A549 (cell line): ENCODE measurements at regions not wholly inside any gene's neighbourhood (a gene's known extent, or its start where the extent isn't known, plus 50 kb on each side); places are given as distances from the start of the nearest gene placed in this dataset.

Experiments
- ATAC-seq, 2 experiments: fragments of 200-7000 bp in 1 of 2; fragments of >200 bp in 1 of 2; cut with Nextera tagmentation in 1 of 2; cut with Tn5 transposase in 1 of 2; 3 replicates each; pipeline versions ENCODE4 v1.8.0 to v1.9.1; 2018 to 2020; ENCODE audit warnings: mild to moderate bottlenecking in 1 of 2, moderate library complexity in 1 of 2
- CTCF ChIA-PET: fragments of 300-600 bp; sonication (Branson Sonifier 250); formaldehyde crosslinking; extraction: SDS; loops from one replicate; lab custom pipeline; 2021; ENCODE audit warnings: antibody characterized with exemption, inconsistent platforms; lab: Yijun Ruan, JAX
- POLR2A ChIA-PET: fragments of 350-600 bp; formaldehyde crosslinking; extraction: SDS; loops from one replicate; lab custom pipeline; 2021; ENCODE audit warnings: antibody characterized with exemption, inconsistent platforms; lab: Yijun Ruan, JAX
- DNase-seq, 2 experiments: peaks; one replicate each; pipeline versions ENCODE4 v3.0.0 to v3.0.0-alpha.2; 2011 to 2016; ENCODE audit warnings: low read depth in 1 of 2, low spot score in 1 of 2
- FAIRE-seq: peaks from 2 replicates; lab custom pipeline; 2011; peaks lifted over from hg19 to GRCh38; lab: Jason Lieb, UNC
- H3K27ac ChIP-seq, 2 experiments: fragments of >200 bp; sonication (Bioruptor Twin); formaldehyde crosslinking; 3 replicates each; pipeline ENCODE4 v1.5.1; 2016 to 2017
- H3K4me1 ChIP-seq: fragments of >200 bp; sonication (Bioruptor Twin); formaldehyde crosslinking; 3 replicates; pipeline ENCODE4 v1.6.1; 2016
- H3K4me2 ChIP-seq: fragments of >200 bp; sonication (Bioruptor Twin); formaldehyde crosslinking; 3 replicates; pipeline ENCODE4 v1.6.1; 2016
- H3K4me3 ChIP-seq: fragments of >200 bp; sonication (Bioruptor Twin); formaldehyde crosslinking; 3 replicates; pipeline ENCODE4 v1.5.1; 2016
- H3K9me3 ChIP-seq: fragments of >200 bp; sonication (Bioruptor Twin); formaldehyde crosslinking; 3 replicates; pipeline ENCODE4 v1.6.1; 2016
- BHLHE40 ChIP-seq: IDR thresholded peaks from 2 replicates; pipeline ENCODE4 v1.6.1; 2012; ENCODE audit warnings: low read depth, low read length, inconsistent platforms
- CBX2 ChIP-seq: fragments of 200-600 bp; sonication (generic); IDR thresholded peaks from 2 replicates; pipeline ENCODE4 v1.6.1; 2016; ENCODE audit warnings: low read depth, mild to moderate bottlenecking, borderline replicate concordance
- CBX8 ChIP-seq: fragments of 200-600 bp; sonication (generic); IDR thresholded peaks from 2 replicates; pipeline ENCODE4 v1.6.1; 2016
- CHD4 ChIP-seq: fragments of 200-600 bp; sonication (generic); IDR thresholded peaks from 2 replicates; pipeline ENCODE4 v1.6.1; 2016; ENCODE audit warnings: antibody characterized with exemption, mild to moderate bottlenecking, borderline replicate concordance
- EHF ChIP-seq: fragments of 250-450 bp; sonication (Bioruptor Pico); IDR thresholded peaks from 2 replicates; pipeline ENCODE4 v1.5.0; 2020; ENCODE audit warnings: mild to moderate bottlenecking
- EP300 ChIP-seq, 2 experiments: fragments of >200 bp; sonication (Bioruptor Twin); formaldehyde crosslinking; IDR thresholded peaks; 2 replicates in 1 of 2; 3 replicates in 1 of 2; pipeline ENCODE4 v1.6.1; 2016 to 2017
- ESRRA ChIP-seq: fragments of 150-350 bp; IDR thresholded peaks from 2 replicates; pipeline ENCODE4 v1.6.1; 2014; ENCODE audit warnings: mild to moderate bottlenecking, low read length, borderline replicate concordance
- GATA3 ChIP-seq: IDR thresholded peaks from 2 replicates; pipeline ENCODE4 v1.6.1; 2012; ENCODE audit warnings: borderline replicate concordance
- HOXA7 ChIP-seq: fragments of 250-450 bp; sonication (Bioruptor Pico); IDR thresholded peaks from 2 replicates; pipeline ENCODE4 v1.5.0; 2020; ENCODE audit warnings: mild to moderate bottlenecking, moderate library complexity
- HOXB13 ChIP-seq: fragments of 250-450 bp; sonication (Bioruptor Pico); IDR thresholded peaks from 2 replicates; pipeline ENCODE4 v1.5.0; 2020; ENCODE audit warnings: low read depth, mild to moderate bottlenecking, moderate library complexity
- HOXB5 ChIP-seq: fragments of 250-450 bp; sonication (Bioruptor Pico); IDR thresholded peaks from 2 replicates; pipeline ENCODE4 v1.5.0; 2020; ENCODE audit warnings: mild to moderate bottlenecking, moderate library complexity
- NFE2L2 ChIP-seq: fragments of 150-350 bp; conservative IDR thresholded peaks from 2 replicates; pipeline ENCODE4 v1.6.1; 2014; ENCODE audit warnings: low read length
- NPAS2 ChIP-seq: fragments of 250-450 bp; sonication (Bioruptor Pico); IDR thresholded peaks from 2 replicates; pipeline ENCODE4 v1.8.0; 2022; ENCODE audit warnings: mild to moderate bottlenecking, moderate library complexity, borderline replicate concordance
- PHF8 ChIP-seq: fragments of 200-600 bp; sonication (generic); IDR thresholded peaks from 2 replicates; pipeline ENCODE4 v1.6.1; 2016; ENCODE audit warnings: low read depth, mild to moderate bottlenecking, antibody characterized with exemption, moderate library complexity, borderline replicate concordance
- POLR2A ChIP-seq: IDR thresholded peaks from 2 replicates; pipeline ENCODE4 v1.6.1; 2012; ENCODE audit warnings: mild to moderate bottlenecking, low read length
- RCOR1 ChIP-seq: fragments of 150-350 bp; IDR thresholded peaks from 2 replicates; pipeline ENCODE4 v1.6.1; 2014; ENCODE audit warnings: antibody characterized with exemption, low read length, low read depth
- WGBS: methylation state at CpG from one replicate; pipeline ENCODE4 v1.1.6; 2017; ENCODE audit errors: missing lambda C conversion rate; 5-methylcytosine and 5-hydroxymethylcytosine counted together
- TF ChIP-seq, protein P1 (sequence below): fragments of 200-600 bp; sonication (generic); IDR thresholded peaks from 2 replicates; pipeline ENCODE4 v1.6.1; 2016; ENCODE audit warnings: antibody characterized with exemption, mild to moderate bottlenecking, moderate library complexity
- TF ChIP-seq, protein P2 (sequence below): IDR thresholded peaks from 2 replicates; pipeline ENCODE4 v1.6.1; 2012
- TF ChIP-seq, protein P3 (sequence below): IDR thresholded peaks from 2 replicates; pipeline ENCODE4 v1.6.1; 2012
- TF ChIP-seq, protein P4 (sequence below): fragments of >200 bp; sonication (Bioruptor Twin); formaldehyde crosslinking; IDR thresholded peaks from 3 replicates; pipeline ENCODE4 v1.5.1; 2016

DNA sequence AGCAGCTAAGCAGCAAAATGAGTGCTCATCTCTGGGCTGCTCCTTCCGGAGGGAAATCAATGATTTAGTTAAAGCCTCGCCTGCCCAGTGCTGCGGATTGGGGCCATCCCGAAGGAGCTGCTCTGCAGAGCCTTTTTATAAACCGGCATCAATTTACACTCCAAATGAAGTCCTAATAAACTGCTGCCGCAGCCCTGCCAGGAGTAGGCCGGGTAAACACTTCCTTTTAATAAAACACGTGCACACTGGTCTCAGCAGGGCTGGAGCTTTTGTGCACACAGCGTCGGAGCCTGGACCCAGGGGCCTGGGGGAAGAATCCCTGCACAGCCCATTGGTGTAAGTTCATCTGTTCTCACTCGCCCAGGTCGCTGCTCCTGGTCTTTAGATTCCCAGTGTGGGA, 79.6 kb upstream of the HS3ST2 start (continued):
- TF ChIP-seq ESRRA (no peak), EHF (CRISPR knock-in tag) (no peak), CBX2 (no peak)
- TF ChIP-seq, protein P1, sequence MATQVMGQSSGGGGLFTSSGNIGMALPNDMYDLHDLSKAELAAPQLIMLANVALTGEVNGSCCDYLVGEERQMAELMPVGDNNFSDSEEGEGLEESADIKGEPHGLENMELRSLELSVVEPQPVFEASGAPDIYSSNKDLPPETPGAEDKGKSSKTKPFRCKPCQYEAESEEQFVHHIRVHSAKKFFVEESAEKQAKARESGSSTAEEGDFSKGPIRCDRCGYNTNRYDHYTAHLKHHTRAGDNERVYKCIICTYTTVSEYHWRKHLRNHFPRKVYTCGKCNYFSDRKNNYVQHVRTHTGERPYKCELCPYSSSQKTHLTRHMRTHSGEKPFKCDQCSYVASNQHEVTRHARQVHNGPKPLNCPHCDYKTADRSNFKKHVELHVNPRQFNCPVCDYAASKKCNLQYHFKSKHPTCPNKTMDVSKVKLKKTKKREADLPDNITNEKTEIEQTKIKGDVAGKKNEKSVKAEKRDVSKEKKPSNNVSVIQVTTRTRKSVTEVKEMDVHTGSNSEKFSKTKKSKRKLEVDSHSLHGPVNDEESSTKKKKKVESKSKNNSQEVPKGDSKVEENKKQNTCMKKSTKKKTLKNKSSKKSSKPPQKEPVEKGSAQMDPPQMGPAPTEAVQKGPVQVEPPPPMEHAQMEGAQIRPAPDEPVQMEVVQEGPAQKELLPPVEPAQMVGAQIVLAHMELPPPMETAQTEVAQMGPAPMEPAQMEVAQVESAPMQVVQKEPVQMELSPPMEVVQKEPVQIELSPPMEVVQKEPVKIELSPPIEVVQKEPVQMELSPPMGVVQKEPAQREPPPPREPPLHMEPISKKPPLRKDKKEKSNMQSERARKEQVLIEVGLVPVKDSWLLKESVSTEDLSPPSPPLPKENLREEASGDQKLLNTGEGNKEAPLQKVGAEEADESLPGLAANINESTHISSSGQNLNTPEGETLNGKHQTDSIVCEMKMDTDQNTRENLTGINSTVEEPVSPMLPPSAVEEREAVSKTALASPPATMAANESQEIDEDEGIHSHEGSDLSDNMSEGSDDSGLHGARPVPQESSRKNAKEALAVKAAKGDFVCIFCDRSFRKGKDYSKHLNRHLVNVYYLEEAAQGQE = no peak
- TF ChIP-seq, protein P2, sequence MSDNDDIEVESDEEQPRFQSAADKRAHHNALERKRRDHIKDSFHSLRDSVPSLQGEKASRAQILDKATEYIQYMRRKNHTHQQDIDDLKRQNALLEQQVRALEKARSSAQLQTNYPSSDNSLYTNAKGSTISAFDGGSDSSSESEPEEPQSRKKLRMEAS = no peak

DNA sequence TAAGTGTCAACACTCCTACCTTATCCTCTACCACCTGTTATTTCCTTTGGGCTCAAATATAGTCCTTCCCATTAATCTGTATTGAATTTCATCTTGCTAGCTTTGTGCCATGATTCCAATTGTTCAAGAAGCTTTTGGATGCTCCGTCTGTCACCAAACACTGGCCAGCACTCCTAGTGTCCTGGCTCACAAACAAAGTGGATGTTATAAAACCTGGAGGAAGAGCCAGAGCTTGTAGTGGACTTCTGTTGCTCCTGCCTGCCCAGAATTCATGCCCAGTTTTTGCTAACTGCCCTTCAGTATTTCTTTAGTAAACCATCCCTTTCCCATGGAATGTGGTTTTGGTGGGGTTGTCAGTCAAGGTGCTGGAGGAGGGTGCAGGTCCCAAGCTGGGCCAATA, 77.2 kb upstream of the HS3ST2 start:
- Histone ChIP-seq H3K27ac (no peak overlapping the region), H3K4me1 (no peaks in the 10 kb centered on the region), H3K4me3 (no peak overlapping the region), H3K4me2 (no peak overlapping the region), H3K9me3 (0 out of 3 replicates have a peak, but pooled peaks cover 2% of the 10 kb centered on the region)
- ChIA-PET POLR2A (no interaction called here), CTCF (interaction anchor here (0.9 kb wide), 1 partner anchor 162 kb away, joined by 3 read pairs; no protein-coding TSS in a partner anchor)
- ATAC-seq (no peak), DNase-seq (no peak), FAIRE-seq (no peak)
- TF ChIP-seq NFE2L2 (no peak), BHLHE40 (no peak), POLR2A (no peak), NPAS2 (CRISPR knock-in tag) (no peak), EP300 (IDR thresholded peaks at IDR 0.05) (no peak), PHF8 (no peak), RCOR1 (no peak), HOXB5 (CRISPR knock-in tag) (no peak)
- TF ChIP-seq, protein P3, sequence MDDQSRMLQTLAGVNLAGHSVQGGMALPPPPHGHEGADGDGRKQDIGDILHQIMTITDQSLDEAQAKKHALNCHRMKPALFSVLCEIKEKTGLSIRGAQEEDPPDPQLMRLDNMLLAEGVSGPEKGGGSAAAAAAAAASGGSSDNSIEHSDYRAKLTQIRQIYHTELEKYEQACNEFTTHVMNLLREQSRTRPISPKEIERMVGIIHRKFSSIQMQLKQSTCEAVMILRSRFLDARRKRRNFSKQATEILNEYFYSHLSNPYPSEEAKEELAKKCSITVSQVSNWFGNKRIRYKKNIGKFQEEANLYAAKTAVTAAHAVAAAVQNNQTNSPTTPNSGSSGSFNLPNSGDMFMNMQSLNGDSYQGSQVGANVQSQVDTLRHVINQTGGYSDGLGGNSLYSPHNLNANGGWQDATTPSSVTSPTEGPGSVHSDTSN = no peak
- TF ChIP-seq, protein P2 = no peak
- WGBS = 8% methylated on average over 1 of the region's 1 CpG

DNA sequence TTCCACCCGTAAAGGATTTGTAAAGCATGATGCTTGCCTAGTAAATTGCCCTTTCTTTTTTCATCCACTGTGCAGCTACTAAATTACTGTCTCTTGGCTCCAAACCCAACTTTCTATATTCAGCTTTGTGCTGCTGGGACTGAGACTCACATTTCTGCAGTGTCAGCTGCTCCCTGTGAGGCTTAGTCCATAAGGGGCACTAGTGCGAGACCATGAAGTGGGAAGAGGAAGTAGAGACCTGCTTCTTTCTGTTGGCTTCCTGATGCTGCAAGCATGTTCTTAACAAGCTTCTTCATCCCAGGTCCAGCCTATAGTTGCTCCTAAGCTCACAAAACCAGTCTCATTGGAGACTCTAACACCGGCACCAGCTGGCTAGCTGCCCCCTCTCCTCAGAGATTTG, 74.9 kb upstream of the HS3ST2 start:
- DNase-seq (no peak), ATAC-seq (no peak), FAIRE-seq (no peak)
- no peak for TF ChIP-seq GATA3
- TF ChIP-seq HOXB13 = no peak
- TF ChIP-seq CHD4 = no peak
- no peak for TF ChIP-seq CBX8
- TF ChIP-seq HOXA7 (CRISPR knock-in tag) = no peak
- TF ChIP-seq, protein P4, sequence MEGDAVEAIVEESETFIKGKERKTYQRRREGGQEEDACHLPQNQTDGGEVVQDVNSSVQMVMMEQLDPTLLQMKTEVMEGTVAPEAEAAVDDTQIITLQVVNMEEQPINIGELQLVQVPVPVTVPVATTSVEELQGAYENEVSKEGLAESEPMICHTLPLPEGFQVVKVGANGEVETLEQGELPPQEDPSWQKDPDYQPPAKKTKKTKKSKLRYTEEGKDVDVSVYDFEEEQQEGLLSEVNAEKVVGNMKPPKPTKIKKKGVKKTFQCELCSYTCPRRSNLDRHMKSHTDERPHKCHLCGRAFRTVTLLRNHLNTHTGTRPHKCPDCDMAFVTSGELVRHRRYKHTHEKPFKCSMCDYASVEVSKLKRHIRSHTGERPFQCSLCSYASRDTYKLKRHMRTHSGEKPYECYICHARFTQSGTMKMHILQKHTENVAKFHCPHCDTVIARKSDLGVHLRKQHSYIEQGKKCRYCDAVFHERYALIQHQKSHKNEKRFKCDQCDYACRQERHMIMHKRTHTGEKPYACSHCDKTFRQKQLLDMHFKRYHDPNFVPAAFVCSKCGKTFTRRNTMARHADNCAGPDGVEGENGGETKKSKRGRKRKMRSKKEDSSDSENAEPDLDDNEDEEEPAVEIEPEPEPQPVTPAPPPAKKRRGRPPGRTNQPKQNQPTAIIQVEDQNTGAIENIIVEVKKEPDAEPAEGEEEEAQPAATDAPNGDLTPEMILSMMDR = no peak
- Histone ChIP-seq H3K27ac (no peak overlapping the region), H3K4me3 (no peak overlapping the region), H3K4me1 (no peaks in the 10 kb centered on the region), H3K4me2 (no peak overlapping the region), H3K9me3 (0 out of 3 replicates have a peak, but pooled peaks cover 2% of the 10 kb centered on the region)
- WGBS = 0% methylated on average over 3 of the region's 3 CpGs
- ChIA-PET POLR2A (no interaction called here), CTCF (interaction anchor here (1.5 kb wide), 1 partner anchor 12 kb away, joined by 3 read pairs; no protein-coding TSS in a partner anchor)
